Spleen (tissue), 7 donors: ENCODE measurements at regions not wholly inside any gene's neighbourhood (a gene's known extent, or its start where the extent isn't known, plus 50 kb on each side); places are given as distances from the start of the nearest gene placed in this dataset.

ENCODE experiments used
- CTCF ChIP-seq, 11 experiments: fragments of 200-600 bp in 7 of 11; fragments of 450-650 bp in 4 of 11; sonication (generic) in 4 of 11; IDR thresholded peaks in 8 of 11; conservative IDR thresholded peaks in 3 of 11; 1 replicate in 7 of 11; 2 replicates in 4 of 11; pipeline versions ENCODE4 v1.4.0 to v1.8.0; 2016 to 2021; ENCODE audit warnings: antibody characterized with exemption in 11 of 11, inconsistent platforms in 4 of 11, mild to moderate bottlenecking in 1 of 11
- POLR2A ChIP-seq, 3 donors: fragments of 450-650 bp; IDR thresholded peaks; one replicate each; pipeline ENCODE4 v1.5.1; 2017; ENCODE audit warnings: antibody characterized with exemption in 3 of 3, mild to moderate bottlenecking in 1 of 3
- donor health status: DM: no; HTN: no; CAD: no; lungs with moderate emphysema.
- donor health status: DM: no; HTN: no; CAD: no.
- donor health status: DM: no; HTN: no; CAD: no.

GRCh38 chr1:219302697-219303096 is 129.0 kb downstream of the LYPLAL1 start:
- TF ChIP-seq CTCF (IDR thresholded peaks at IDR 0.05 in 8 of 11, conservative IDR thresholded peaks at IDR 0.05 in 3 of 11) (no peak), POLR2A (IDR thresholded peaks at IDR 0.05) (no peak)
